ENCODE measurements at regions not wholly inside any gene's neighbourhood (a gene's known extent, or its start where the extent isn't known, plus 50 kb on each side); places are given as distances from the start of the nearest gene placed in this dataset.
"Not testable (repeated sequence)": the region's sequence is repeated elsewhere in the genome, so short reads cannot be mapped to it uniquely, and the experiment has no call there.

DNA sequence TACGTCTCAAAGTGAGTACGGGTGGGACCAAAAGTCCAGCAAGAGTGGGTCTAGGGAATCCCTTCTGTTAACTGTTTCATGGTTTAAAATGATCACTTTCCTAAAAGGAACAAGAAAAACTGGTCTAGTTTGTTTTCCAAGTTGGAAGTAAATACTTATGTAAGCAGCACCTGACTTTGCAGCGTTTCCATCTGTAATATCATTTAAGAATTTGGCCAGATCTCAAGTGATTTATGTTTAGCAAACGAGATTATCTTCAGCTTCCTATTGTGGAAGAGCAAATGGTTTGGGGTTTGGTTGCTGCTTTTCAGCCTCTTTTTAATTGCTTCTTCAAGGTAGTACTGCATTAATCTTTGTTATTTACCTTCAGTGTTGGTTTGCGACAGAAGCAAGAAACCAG is 50.4 kb downstream of the FHIP1A start:
- in situ Hi-C loops (cut with HindIII; ENCODE audit: low sequenced_read_pairs): no loop called here

DNA sequence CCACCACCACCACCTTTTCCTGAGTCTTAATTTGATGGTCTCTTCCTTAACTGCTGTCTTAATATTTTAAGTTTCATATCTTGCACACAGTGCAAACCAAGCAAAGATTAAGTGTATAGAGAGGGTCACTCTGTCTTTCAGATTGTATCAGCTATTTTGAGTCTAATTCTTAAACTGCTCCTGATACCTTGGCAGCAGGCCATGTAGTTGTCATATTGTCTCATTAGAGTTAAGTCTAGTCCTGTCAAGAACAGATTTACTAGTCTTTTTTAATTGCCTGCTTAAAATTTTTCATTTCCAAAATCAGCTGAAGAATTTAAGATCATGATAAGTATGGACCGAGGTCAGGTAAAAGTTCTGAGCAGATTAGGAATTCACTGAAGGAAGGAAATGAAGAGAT is 51.5 kb downstream of the FHIP1A start:
- in situ Hi-C loops (cut with HindIII; ENCODE audit: low sequenced_read_pairs): no loop called here

DNA sequence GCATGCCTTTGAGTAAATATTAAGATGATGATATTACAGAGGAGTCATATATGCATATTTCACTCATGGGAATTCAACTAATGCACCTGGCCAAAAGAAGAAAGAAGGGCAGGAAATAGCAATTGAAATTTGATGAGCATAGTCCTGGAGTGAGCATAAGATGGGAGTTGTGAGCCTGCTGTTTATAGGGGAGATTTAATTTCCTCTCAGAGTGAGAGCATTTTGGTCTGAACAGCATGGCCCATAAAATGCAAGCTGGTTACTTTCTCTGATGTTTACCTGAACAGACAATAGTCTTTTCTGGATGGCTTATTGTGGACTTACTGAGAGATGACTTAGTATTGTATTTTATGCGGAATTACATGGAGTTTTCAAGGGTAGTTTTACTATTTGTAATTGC is 53.6 kb downstream of the FHIP1A start:
- in situ Hi-C loops (cut with HindIII; ENCODE audit: low sequenced_read_pairs): no loop called here

DNA sequence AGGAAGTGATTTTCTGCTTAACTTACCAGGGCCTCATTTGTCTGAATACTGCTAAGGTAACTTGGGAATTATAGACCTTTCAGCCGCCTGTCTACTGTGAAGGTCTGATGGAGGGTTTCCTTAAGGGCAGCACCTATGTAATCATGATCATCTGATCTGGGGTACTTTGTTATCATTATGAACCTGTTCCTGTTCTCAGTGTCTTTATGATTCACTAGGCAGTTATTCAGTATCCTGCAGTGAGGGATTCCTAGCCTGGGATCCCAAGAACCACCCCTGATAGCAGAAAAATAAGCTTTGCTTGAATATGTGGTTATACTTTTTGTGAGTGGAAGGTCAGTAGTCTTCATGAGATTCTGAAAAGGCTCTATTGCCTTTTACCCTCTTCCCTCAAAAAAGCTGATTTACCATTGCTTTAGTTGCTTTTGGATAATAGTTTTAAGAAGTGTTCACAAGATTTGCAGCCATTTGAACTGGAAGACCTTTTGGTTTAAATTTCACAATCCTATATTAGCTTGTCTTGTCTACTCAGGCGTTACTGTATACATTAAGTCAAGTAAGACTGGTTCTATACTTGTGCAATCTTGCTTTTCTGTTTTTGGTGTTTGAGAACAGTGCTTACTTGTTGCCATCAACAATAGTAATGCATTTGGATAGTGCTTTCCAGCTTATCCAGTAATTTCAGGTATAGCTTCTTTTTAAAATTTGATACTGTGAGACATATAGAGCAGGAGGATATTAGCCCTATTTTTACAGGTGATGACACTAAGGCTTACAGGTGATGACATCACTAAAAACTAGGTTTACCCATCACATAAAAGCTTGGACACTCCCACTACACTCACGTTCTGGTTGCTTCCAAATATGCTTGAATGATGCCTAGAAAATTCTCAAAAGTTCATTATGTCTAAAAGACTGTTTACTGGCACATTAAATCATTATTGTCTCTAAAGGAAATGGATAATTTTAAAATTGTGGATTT is 60.0 kb downstream of the FHIP1A start:
- in situ Hi-C loops (cut with HindIII; ENCODE audit: low sequenced_read_pairs): no loop called here

DNA sequence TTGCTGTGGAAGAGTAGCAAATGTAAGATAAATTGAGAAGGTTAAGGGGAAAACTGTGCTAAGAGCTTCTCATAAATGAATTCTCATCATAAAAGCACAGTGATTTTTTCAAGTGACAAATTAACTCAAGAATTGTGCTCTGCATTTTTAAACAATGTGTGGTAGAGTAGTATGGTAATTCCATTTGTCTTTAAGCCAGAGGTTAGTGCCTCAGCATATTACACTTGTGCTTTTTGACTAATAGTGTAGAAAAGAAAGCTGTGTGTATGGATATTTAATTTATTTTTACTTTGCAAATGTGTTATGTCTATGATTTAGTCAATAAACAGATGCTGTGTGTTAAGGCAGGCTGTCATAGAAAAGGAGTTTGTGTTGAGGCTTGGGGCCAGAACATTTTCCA is 61.0 kb downstream of the FHIP1A start:
- in situ Hi-C loops (cut with HindIII; ENCODE audit: low sequenced_read_pairs): no loop called here

DNA sequence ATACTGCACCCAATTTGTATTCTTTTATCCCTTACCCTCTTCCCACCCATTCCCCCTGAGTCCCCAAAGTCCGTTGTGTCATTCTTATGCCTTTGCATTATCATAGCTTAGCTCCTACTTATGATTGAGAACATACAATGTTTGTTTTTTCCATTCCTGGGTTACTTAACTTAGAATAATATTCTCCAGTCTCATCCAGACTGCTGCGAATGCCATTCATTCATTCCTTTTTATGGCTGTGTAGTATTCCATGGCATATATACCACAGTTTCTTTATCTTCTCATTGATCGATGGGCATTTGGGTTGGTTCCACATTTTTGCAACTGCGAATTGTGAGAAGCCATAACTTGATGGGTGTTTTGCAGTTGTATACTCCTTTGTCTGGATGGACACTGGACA is 62.8 kb downstream of the FHIP1A start:
- in situ Hi-C loops (cut with HindIII; ENCODE audit: low sequenced_read_pairs): no loop called here

DNA sequence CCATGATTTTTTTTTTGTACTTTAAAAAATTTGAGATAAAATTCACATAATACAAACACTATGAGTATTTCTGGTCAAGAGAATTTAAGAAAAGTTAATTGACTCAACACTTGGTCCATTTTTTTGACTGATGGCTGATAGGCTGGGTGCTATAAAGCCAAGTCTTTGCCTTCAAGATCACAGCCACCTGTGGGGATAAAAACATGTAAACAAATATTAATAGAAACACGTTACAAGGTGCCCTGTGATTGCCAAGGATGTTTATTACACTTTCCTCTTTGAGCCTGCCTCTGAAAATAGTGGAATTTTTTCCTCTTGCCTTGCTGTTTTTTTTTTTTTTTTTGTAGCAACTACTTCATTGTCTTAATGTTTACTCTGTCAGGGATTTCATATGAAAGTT is 63.3 kb downstream of the FHIP1A start:
- in situ Hi-C loops (cut with HindIII; ENCODE audit: low sequenced_read_pairs): no loop called here

DNA sequence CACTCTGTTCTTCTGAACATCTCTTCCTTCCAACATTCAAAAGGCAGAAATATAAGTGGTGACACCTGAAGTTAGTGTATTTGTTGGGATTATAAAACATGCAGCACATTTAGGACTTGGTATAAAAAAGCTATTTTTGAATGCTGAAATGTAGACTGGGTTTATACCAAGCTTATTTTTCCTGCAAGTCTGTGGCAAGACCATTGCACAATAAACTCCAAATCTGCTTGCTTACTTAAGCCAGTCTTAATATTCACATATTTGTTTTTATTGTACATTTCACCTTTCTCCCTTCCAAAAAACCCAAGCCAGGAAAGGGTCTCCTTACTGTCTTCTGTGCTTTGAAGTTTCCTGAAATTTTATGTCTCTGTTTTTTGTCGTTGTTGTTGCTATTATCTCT is 63.7 kb downstream of the FHIP1A start:
- in situ Hi-C loops (cut with HindIII; ENCODE audit: low sequenced_read_pairs): no loop called here

DNA sequence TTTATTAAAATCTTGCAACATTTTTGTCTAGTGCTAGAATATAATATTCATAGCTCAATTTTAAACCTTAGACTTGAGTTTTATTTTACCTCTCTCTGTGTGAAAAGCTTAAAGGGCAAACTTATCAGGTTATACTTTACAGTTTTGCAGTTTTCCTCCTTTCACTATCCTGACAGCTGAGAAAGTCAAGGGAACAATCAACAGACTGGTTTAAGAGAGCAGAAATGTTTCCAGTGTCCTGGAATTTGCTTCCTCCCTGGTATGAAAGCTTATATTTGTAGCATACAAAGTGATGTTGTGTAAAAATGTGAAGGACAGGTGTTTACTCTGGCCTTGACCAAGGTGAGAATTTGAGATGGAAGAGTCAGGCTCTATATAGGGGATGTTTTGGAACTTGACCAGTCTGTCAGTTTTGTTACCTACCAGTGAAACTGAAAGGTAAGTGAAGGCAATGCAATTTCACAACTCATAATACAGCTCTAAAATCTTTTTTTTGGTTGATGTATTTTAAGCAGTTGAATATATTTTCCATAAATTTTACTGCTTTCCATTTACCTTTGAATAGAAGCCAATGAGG is 64.6 kb downstream of the FHIP1A start:
- in situ Hi-C loops (cut with HindIII; ENCODE audit: low sequenced_read_pairs): no loop called here

DNA sequence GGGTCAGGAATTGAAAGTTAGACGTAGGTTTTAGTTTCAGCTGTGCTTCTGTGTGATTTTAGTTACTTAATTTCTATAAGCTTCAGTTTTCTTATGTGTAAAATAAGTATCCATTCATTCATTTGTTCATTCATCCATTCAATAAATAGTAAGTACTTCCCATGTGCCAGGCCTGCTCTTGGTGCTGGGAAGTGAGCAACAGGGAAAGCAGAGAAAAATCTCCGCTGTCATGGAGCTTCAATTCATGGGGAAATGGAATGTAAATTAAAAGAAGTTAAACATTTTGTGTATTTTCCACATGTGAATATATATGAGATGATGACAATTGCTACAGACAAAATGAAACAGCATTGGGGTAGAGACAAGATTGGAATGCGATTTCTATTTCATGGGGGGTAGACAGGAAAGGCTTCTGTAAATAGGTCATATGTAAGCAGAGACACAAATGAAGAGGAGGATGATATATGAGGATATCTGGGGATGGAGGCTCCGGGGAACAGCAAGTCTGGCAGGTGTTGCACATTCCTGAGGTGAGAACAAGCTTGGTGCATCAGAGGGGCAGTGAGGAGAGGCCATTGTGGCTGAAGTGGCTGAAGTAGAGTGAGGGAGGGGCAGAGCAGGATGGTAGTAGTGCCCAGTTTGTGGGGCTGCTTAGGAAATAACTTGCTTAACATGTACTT is 66.2 kb downstream of the FHIP1A start:
- in situ Hi-C loops (cut with HindIII; ENCODE audit: low sequenced_read_pairs): no loop called here

DNA sequence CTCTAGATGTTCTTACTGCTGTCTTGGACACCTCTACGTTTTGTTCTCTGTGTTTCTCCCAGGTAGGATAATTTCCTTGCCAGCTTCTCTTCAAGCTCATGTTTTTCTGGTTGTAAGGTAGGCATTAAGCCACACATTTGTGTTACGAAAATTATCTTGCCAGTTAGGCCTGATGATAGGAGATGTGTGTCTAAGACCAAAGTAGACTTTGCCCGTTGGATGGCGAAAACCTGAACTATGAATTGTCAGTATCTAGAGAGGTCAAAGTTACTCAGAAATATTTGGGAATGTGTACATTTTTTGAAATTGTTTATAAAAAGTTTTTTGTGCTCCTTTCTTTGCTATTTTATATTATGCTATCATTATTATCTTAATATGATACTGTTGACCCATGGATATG is 72.8 kb downstream of the FHIP1A start:
- in situ Hi-C loops (cut with HindIII; ENCODE audit: low sequenced_read_pairs): no loop called here

DNA sequence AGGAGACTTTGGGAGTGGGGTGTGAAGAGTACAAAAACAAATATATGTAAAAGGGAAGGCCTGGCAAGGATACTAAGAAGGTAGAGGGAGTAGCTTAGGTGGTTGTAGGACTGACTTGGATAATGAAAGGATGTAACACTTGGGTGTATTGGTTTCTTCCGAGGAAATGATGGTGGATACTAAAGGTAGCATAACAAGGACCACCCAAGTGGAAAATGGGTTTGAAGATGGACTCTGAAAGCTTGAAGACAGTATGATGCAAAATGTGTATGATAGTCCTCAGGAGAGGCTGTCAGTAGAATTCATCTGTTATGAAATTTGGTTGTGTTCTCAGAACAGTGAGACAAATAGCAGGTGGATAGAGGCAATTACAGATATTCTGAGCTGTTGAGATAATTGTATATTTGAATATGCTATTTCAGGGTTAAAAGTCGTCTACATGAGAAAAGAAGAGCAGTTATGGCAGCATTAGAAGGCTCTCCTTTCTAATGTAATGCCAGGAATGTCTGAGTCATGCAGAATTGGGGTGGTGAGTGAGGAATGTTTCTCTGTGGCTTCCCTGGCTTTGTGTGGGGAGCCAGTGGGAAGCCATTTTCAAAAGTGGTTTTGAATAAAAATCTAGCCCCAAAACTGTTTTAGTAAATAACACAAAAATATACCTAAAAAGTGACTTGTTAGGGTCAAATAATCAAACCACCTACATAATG is 75.6 kb downstream of the FHIP1A start:
- in situ Hi-C loops (cut with HindIII; ENCODE audit: low sequenced_read_pairs): no loop called here

DNA sequence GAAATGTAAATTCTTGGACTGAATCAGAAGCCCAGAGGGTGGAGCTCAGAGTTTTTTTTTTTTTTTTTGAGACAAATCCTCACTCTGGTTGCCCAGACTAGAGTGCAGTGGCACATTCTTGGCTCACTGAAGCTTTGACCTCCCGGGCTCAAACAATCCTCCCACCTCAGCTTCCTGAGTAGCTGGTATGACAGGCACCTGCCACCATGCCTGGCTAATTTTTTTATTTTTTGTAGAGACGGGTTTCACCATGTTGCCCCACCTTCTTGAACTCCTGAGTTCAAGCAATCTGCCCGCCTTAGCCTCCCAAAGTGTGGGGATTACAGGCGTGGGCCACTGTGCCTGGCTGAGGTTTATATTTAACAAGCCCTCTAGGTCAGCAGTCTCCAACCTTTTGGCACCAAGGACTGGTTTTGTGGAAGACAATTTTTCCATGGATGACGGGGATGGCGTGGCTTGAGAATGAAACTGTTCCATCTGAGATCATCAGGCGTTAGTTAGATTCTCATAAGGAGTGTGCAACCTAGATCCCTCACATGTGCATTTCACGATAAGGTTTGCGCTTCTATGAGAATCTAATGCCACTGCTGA is 76.7 kb downstream of the FHIP1A start:
- in situ Hi-C loops (cut with HindIII; ENCODE audit: low sequenced_read_pairs): no loop called here

DNA sequence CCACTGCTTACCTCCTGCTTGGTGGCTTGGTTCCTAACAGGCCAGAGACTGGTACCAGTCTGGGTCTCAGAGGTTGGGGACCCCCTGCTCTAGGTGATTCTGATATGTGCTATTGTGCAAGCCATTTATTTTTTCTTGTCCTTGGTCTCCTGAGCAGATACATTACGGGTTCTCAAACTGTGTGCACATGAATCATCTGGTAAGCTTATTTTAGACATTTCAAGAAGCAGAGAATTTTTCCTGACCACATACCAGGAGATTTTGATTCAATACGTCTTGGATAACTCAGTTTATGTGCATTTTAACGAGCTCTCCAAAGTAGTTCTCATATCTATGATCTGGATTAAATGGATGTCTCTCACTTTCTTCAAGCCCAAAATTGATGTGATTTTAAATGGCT is 77.2 kb downstream of the FHIP1A start:
- in situ Hi-C loops (cut with HindIII; ENCODE audit: low sequenced_read_pairs): no loop called here

DNA sequence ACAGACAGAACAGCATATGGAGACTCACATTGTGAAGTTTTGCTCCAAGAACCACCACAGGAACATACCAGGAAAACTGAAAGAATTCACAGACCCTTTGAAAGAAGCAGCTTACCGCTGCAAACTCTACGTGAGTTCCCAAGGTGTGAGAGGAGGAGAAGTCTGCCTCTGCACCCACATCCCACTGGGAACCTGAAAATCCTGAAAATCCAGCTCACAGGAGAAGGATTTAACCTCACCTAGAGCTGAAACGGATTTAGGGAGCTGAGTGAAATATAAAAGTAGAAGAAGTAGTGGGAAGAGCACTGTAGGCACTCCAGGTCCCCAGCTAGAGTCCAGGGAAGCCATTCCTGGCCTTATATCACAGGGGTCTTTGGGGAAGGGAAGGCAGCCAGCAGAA is 80.0 kb downstream of the FHIP1A start:
- in situ Hi-C loops (cut with HindIII; ENCODE audit: low sequenced_read_pairs): no loop called here

DNA sequence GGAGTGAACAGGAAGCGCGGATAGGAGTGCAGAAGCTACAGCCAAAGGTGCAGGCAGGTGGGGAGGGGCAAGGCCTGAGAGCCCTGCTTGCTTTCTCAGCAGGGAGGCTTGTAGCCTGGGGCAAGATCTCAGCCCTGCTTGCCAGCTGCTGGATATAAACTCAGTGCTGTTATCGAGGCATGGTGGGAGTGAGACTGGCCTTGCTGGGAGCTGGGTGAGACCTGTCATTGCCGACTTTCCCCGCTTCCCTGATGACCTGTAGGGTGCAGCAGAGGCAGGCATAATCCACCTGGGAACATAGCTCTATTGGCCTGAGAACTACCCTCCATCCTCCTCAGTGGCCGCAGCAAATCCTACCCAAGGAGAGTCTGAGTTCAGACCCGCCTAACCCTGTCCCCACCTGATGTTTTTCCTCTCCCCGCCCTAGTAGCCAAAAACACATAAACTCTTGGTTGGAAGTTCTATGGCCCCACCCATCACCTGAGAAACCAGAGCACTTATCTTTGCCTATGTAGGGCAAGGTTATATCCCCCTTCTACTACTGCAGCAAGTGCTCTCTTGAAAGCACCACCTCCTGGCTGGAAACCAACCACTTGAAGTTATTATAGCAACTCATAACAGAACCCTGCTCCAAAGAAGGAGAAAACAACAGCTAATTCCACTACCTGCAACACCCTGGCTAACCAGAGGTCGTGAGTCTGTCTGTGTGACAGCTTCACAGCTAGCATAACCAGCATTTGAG is 80.7 kb downstream of the FHIP1A start:
- in situ Hi-C loops (cut with HindIII; ENCODE audit: low sequenced_read_pairs): no loop called here

DNA sequence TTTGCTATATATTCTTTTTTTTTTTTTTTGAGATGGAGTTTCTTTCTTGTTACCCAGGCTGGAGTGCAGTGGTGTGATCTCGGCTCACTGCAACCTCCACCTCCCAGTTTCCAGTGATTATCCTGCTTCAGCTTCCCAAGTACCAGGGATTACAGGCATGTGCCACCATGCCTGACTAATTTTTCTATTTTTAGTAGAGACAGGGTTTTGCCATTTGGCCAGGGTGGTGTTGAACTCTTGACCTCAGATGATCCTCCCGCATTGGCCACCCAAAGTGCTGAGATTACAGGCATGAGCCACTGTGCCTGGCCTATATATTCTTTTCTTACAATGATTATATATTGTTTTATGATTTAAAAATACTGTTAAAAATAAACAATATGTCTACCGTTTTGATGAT is 86.6 kb downstream of the FHIP1A start:
- in situ Hi-C loops (cut with HindIII; ENCODE audit: low sequenced_read_pairs): not testable (repeated sequence)

DNA sequence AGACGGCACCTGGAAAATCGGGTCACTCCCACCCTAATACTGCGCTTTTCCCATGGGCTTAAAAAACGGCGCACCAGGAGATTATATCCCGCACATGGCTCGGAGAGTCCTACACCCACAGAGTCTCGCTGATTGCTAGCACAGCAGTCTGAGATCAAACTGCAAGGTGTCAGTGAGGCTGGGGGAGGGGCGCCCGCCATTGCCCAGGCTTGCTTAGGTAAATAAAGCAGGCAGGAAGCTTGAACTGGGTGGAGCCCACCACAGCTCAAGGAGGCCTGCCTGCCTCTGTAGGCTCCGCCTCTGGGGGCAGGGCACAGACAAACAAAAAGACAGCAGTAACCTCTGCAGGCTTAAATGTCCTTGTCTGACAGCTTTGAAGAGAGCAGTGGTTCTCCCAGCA is 102.6 kb downstream of the FHIP1A start:
- in situ Hi-C loops (cut with HindIII; ENCODE audit: low sequenced_read_pairs): not testable (repeated sequence)

DNA sequence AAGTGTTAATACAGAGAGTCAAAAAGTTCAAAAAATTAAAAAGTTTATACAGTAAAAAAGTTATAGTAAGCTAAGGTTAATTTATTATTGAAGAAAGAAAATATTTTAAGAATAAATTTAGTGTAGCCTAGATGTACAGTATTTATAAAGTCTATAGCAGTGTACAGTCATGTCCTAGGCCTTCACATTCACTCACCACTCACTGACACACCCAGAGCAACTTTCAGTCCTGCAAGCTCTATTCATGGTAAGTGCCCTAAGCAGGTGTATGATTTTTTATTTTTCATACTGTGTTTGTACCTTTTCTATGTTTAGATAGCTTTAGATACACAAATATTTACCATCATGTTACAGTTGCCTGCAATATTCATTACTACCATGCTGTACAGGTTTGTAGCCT is 108.9 kb downstream of the FHIP1A start:
- in situ Hi-C loops (cut with HindIII; ENCODE audit: low sequenced_read_pairs): no loop called here

DNA sequence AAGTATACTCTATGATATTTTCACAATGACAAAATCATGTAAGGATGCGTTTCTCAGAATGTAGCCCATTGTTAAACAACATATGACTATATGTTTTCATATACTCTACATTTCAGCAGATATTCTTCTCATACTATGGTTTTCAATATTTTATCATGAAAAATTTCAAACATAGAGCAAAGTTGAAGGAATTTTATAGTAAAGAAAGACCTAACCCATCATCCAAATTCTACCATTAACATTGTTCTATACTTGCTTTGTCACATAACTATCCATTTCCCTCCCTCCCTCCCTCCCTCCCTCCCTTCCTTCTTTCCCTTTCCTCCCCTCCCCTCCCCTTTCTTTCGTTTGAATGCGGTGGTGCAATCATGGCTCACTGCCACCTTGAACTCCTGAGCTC is 109.4 kb downstream of the FHIP1A start:
- in situ Hi-C loops (cut with HindIII; ENCODE audit: low sequenced_read_pairs): no loop called here

Measured in DLD1 (cell line).